PC-3 (cell line): ENCODE measurements at regions not wholly inside any gene's neighbourhood (a gene's known extent, or its start where the extent isn't known, plus 50 kb on each side); places are given as distances from the start of the nearest gene placed in this dataset.

Source experiments
- EZH2 ChIP-seq: fragments of 300-600 bp; sonication (generic); IDR thresholded peaks from one replicate; pipeline ENCODE4 v1.6.1; 2017; ENCODE audit warnings: antibody characterized with exemption, mild to moderate bottlenecking, low read length; ENCODE audit not compliant: unreplicated experiment
- EZH2phosphoT487 ChIP-seq: fragments of 300-600 bp; sonication (generic); IDR thresholded peaks from 2 replicates; pipeline ENCODE4 v1.6.1; 2018; ENCODE audit warnings: mild to moderate bottlenecking, antibody characterized with exemption, low read length, borderline replicate concordance
- TF ChIP-seq, protein P1 (sequence below): fragments of 300-600 bp; sonication (generic); conservative IDR thresholded peaks from 2 replicates; pipeline ENCODE4 v1.5.1; 2017; ENCODE audit warnings: antibody characterized with exemption, low read depth, mild to moderate bottlenecking, low read length

GRCh38 chrX:6660567-6661264 lies 125.8 kb upstream of the VCX3A start:
- no peak for TF ChIP-seq EZH2phosphoT487
- TF ChIP-seq, protein P1, sequence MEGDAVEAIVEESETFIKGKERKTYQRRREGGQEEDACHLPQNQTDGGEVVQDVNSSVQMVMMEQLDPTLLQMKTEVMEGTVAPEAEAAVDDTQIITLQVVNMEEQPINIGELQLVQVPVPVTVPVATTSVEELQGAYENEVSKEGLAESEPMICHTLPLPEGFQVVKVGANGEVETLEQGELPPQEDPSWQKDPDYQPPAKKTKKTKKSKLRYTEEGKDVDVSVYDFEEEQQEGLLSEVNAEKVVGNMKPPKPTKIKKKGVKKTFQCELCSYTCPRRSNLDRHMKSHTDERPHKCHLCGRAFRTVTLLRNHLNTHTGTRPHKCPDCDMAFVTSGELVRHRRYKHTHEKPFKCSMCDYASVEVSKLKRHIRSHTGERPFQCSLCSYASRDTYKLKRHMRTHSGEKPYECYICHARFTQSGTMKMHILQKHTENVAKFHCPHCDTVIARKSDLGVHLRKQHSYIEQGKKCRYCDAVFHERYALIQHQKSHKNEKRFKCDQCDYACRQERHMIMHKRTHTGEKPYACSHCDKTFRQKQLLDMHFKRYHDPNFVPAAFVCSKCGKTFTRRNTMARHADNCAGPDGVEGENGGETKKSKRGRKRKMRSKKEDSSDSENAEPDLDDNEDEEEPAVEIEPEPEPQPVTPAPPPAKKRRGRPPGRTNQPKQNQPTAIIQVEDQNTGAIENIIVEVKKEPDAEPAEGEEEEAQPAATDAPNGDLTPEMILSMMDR: no peak
- no peak for TF ChIP-seq EZH2
